Prostate gland (tissue), 2 donors: ENCODE measurements at regions not wholly inside any gene's neighbourhood (a gene's known extent, or its start where the extent isn't known, plus 50 kb on each side); places are given as distances from the start of the nearest gene placed in this dataset.

Experiments used
- CTCF ChIP-seq, 4 experiments: fragments of 200-600 bp in 2 of 4; fragments of 450-650 bp in 2 of 4; sonication (generic) in 2 of 4; IDR thresholded peaks; 1 replicate in 3 of 4; 2 replicates in 1 of 4; pipeline ENCODE4 v1.5.1; 2016 to 2019; ENCODE audit warnings: antibody characterized with exemption in 4 of 4, mild to moderate bottlenecking in 2 of 4, moderate library complexity in 2 of 4
- POLR2A ChIP-seq: fragments of 450-650 bp; IDR thresholded peaks from one replicate; pipeline ENCODE4 v1.6.1; 2016; ENCODE audit warnings: antibody characterized with exemption, mild to moderate bottlenecking
- POLR2AphosphoS5 ChIP-seq: sonication (generic); formaldehyde crosslinking; IDR thresholded peaks from one replicate; pipeline ENCODE4 v1.6.1; 2017; ENCODE audit warnings: antibody characterized with exemption

- TF ChIP-seq CTCF (IDR thresholded peaks at IDR 0.05) (no peak), POLR2A (no peak), POLR2AphosphoS5 (no peak)
Observed at GRCh38 chr5:102596113-102596512, 97.3 kb upstream of the SLCO6A1 start.
